ENCODE measurements at regions not wholly inside any gene's neighbourhood (a gene's known extent, or its start where the extent isn't known, plus 50 kb on each side); places are given as distances from the start of the nearest gene placed in this dataset.

- no peak for DNase-seq
These were observed 214.5 kb upstream of the CAMK1G start for GRCh38 chr1:209368864-209369598.

DNA sequence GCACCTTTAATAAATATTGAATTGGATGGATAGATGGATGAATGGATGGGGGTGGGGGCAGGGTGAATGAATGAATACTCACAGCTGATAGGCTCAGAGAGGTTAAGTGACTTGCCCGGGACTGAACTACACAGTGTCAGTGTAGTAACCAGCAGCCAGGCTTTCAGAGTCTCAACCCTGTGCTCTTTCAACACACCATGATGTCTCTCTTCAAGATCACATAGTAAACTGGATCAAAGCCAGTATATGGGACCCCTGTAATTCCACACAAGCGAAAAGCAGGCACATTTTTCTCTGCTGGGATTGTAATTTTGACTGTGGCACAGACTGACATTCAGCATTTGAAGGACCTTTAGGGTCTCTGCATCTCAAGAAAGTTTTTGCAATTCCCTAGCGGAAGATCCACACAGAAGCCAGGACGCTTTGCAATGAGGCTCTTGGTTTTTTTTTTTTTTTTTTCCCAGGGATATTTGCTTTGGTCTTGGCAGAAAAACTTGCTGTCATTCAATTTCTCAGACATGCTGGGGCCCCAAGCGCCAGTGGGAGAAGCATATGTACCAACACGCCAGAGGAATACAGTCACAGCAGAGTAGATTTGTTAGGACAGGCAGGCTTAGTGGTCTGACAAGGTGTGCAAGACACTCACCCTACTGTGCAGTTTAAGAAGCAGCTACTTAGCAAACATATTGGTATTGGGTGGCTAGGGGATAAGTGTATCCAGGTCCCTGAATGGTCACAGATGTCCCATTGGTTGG lies 213.1 kb upstream of the CAMK1G start:
- no peak for DNase-seq

DNA sequence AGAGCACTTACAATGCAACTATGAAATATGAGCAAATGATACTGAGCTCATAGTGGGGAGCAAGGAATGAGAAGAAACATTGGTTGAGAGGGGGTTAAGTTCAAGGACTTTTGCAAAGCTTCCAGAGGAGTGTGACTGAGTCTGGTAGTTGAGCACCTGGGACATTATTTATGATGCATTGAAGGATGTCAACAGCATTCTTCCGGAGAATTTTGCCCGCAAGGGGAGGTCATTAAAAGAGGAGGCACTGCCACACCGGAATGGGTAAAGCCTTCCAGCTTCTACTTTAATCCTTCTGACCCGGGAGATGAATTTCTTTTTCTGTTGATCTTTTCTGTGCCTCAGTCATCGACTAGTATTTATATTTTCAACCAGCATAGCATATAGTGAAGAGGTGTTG lies 208.4 kb upstream of the CAMK1G start:
- DNase-seq, result no peak

DNA sequence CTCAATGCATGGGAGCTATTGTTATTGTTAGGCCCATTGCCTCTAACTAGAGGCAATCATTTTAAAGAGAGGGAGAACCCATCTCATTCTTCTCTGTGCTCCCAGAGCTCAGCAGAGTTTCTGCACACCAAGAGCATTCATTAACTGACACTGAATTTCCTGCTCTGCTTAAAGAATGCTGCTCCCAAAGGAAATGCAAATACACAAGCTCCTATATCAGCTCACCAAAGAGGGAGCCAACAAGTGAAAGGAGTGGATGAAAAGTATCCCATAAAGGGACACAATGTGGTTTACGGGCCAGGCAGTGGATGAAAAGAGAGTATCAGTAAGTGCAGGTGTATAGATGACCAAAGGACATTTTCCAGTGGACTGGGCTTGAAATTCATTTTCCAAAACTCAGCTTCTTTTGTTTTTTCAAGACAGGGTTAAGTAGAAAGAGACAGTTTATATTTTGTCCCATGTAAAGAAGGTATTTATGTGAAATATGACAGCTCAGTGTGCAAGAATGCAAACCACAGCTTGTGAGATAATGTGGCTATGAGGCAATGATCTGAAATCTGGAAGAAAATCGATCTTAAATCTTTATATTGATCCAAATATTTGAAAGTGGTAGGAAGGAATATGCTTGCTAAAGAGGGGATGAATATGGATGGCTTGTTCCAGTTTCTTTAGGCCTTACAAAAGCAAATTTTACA lies 207.7 kb upstream of the CAMK1G start:
- DNase-seq, result no peak

GRCh38 chr1:209376774-209377173 lies 206.7 kb upstream of the CAMK1G start:
- no peak for DNase-seq

DNA sequence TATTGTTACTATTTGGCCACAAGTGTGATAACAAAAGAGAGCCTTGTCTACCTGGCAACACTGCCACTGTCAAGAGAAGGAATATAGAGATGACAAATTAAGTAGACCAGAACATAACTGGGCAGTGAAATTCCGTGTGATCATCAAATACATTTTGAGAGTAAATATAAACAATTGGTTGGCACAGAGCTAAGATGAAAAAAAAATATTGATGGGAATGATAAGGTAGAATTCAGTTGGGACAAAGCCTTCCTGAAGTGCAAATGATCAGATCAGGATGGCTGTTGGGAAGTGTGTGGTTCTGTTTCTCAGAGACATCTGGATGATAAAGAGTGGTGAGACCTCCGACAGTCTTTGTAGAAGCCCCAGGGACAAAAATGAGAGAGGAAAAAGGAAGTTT lies 205.5 kb upstream of the CAMK1G start:
- DNase-seq, result no peak

DNA sequence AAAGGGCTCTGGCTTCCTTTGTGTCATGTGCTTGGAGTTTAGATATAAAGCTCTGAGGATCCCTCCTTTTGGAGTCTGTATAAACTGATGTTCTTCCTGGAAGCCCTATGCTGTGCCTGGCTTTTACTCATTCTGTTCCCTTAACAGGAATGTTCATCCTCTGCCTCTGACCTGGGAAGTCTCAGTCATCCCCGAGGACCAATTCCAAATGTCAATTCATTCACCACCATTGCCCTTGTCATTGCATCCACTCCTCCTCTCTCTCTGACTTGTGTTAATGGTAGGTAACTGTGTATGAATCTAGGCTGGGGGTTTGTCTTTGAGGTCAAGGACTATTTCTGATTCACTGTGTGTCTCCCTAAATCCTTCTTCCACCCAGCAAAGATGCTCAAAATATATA lies 204.2 kb upstream of the CAMK1G start:
- no peak for DNase-seq

- no peak for DNase-seq
These were observed 203.1 kb upstream of the CAMK1G start for GRCh38 chr1:209380420-209380819.

DNA sequence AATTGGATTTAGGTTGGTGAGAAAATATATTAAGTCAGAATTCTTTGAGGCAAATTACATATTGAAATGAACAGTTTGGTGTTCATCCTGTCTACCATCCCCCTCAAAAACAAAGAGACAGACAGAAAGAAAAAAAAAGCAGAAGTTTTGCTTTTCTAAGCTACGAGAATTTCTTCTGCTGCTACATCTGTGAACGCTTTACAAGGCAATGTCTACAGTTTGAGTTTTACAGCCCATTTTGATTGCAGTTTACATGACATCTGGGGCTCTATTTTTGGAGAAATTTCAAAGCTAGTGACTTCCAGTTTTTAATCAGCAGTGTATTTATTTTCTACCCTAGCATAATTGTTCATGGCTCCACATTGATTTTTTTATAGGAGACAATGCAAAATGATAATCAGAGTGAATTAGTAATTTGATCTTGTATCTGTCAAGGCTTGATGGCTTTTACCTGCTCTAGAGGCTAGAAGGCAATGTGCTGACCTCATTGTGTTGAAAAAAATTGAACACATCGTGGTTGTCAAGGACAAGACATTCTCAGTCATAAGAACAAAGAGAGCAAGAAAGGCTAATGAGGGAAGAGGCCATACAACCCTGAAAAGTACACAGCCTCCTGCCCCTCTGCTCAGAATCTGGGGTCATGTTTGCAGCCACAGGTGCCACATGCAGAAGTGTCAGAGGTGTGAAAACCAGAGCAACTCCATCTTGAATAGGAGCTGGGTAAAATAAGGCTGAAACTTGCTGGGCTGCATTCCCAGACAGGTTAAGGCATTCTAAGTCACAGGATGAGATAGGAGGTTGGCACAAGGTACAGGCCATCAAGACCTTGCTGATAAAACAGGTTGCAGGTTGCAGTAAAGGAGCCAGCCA lies 201.0 kb upstream of the CAMK1G start:
- no peak for DNase-seq

DNA sequence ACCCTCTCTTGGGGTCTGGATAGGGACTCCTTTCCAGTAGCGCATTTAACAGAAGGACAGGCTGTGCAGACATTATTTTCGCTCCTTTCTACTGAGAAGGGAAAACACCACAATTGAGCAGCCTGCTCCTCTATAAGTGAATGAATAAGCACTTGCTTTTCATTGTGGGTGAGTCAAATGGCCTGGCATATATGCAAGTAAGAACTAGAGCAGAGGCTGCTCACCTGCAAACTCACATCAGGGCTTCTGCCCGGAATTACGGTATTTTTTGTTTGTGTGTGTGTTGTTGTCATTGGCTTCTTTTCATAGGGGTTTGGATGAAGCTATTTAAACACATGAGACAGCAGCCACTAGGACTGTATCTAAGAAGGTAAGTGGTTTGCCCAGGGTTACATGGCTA lies 200.1 kb upstream of the CAMK1G start:
- no peak for DNase-seq

DNA sequence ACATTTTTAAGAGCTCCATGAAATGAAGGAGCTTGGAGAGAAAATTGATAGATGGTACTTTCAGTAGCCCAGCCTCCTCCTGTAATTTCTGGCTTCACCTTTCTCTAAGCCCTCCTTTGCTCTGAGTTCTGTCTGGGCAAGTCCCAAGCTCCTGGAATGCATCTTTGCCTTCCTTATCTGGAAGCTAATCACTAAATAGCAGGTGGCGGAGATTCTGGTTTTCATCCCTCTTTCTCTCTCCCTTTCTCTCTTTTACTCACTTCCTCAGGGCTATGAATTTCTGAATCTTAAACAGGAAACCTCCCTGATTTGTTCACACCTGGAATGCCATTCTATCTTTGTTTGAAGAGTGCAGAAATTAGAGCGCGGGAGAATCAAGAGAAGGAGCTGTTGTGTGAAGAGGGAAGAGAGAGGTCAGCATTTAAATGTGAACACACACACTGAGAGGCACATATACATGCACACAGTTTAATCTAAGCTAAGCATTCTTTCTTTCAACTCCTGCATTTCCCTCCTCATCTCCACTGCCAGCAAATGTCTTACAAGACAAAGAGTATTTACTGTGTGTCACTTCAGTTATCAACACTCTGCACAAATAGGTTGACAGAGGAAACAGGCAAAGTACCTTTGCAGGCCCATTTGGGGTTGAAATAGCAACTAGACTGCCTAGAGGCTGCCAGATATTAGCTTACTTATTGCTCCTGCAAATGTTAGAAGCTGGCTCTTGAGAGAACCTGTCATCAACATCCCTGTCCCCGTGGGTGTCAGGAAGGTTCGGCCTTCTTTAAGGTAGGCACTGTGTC lies 199.4 kb upstream of the CAMK1G start:
- no peak for DNase-seq

DNA sequence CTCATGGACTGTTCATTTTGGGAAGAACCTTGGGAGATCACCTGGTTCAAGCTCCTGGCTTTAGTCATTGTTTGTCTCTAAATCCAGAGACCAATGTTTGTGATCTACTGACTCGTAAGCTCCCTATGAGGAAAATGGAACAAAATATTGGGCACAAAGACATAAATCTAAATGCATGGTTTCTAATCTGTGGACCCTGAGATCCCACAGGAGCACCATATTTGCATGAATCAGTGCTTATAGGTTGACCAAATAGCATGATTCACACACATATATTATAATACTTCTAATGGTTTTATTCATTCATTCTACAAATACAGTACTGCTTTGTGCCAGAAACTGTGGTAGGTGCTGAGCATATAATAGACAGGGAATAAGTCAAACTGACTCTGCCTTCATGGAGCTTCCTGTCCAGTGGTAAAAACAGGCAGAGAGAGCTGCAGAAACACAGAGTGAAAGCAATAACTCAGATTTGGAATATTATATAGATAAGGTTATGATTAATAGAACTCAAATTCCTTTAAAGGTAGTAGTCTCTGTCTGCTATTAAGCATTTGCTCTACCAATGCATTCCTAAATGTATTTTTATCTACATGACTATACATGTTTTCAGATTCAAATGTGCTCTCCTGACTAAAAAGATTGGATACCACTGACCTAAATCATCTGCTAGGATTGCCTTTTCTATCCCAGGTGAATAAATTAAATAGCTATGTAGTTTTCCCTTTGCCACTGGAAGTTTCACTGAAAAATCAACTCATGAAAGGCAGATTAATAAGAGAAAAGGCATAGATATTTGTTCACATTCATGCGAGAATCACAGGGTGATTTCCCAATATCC lies 198.6 kb upstream of the CAMK1G start:
- DNase-seq, result no peak

GRCh38 chr1:209386156-209386555 lies 197.4 kb upstream of the CAMK1G start:
- DNase-seq, result no peak

DNA sequence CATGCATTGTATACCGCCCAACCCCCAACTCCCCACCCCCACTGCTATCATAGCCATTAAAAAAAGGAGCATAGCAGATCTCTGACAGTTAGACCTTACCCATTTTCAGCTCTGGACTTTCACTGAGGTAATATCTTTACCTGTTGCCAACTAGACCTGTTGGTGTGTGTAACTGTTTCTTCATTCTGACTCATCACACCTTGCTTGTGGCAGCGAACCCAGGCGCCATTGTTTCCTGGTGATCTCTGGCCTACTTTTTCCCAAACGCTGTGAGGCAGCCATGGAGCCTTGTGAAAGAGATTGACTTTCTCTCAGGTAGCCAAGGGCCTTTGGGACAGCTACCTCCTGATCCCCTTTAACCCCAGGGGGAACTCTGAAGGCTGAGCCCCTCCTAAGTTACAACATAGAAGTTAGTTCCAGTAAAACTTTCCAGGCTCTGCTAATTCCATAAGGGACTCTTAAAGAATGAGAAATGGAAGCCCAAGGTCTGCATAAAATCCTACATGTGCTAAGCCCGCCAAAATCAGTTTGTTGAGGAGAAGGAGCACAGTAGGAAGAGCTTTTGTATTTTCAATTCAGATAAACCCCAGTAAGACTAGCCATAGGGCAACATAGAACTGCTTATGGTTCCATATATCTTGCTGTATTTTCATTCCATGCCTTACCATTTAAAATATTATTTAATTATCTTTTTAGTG lies 196.1 kb upstream of the CAMK1G start:
- DNase-seq, result no peak

DNA sequence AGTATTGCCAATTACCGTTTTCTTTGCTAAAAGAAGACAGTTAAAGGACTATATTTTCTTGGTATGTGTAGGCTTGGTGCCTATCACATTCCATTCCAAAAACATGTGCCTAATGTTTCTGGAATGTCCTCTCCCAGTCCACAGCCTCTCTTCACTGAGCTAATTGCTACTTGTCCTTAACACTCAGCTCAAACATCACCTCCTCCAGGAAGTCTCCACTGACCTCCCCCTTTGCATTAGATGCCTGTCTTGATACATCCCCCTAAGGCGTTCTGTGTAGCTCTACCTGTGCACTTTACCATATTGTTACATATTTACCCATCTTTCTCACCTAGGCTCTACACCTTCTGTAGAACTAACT lies 195.6 kb upstream of the CAMK1G start:
- no peak for DNase-seq

DNA sequence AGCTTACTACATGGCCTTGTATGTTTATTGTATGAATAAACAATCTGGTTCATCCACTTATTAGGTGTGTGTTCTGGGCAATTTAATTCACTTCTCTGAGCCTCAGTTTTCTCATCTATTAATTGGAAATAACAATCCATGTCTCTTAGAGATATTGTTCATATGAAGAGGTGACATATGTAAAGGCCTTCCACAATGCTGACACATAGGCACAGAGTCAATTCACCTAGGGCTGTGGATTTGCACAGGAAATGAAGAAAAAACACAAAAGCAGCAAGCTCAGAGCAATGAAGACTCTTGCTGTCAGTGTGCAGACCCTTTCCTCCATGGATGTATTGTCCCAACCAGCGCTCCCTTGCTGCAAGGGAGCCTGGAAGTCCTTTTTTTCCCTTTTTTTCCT lies 195.2 kb upstream of the CAMK1G start:
- DNase-seq, result no peak

GRCh38 chr1:209389258-209389657 lies 194.3 kb upstream of the CAMK1G start:
- DNase-seq, result no peak

- DNase-seq, result no peak
These were observed 193.5 kb upstream of the CAMK1G start for GRCh38 chr1:209389975-209390374.

- DNase-seq, result no peak
These were observed 192.8 kb upstream of the CAMK1G start for GRCh38 chr1:209390764-209391163.

DNA sequence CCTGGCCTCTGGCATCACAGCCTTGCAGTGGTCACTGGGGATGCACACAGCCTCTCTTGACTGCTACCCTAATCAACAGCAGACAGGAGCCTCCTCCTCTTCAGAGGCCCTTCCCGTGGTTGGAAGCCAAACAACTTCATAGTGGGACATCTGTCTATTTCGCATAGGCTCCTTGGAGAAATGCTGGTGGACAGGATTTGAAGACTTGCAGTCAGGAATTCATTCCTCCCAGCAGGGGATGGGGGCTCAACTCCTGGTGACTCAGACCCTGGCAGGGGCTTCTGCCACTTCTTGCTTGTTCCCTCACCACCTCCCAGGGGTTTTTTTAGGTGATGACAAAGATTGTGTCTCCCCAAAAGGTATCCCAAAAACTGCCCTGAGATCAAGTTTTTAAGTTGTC lies 191.7 kb upstream of the CAMK1G start:
- no peak for DNase-seq

- DNase-seq, result no peak
These were observed 188.3 kb upstream of the CAMK1G start for GRCh38 chr1:209395169-209395568.
